AG08395 (cell line): ENCODE measurements at regions not wholly inside any gene's neighbourhood (a gene's known extent, or its start where the extent isn't known, plus 50 kb on each side); places are given as distances from the start of the nearest gene placed in this dataset.

Source experiments
- DNase-seq: peaks from one replicate; pipeline ENCODE4 v3.0.0; 2012; ENCODE audit warnings: mixed read lengths, low spot score

DNA sequence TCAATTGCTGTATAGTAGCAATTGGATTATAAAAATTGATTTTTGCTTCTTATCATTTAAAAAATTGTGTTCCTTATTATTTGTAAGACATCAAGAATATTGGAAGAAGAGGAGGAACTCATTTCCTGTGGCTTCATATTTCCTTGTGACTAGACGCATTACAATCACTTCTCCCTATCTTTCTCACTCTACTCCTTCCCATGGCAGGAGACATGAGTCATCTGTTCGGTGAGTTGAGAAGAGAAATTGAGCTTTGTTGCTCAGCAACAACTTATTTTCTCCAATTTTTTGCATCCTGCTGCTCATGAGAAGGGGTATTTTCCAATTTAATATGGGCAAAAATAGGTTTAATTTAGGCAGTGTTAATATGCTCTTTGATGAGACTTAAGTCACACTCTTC is 1783.9 kb downstream of the SUCLG1 start:
- DNase-seq = no peak

DNA sequence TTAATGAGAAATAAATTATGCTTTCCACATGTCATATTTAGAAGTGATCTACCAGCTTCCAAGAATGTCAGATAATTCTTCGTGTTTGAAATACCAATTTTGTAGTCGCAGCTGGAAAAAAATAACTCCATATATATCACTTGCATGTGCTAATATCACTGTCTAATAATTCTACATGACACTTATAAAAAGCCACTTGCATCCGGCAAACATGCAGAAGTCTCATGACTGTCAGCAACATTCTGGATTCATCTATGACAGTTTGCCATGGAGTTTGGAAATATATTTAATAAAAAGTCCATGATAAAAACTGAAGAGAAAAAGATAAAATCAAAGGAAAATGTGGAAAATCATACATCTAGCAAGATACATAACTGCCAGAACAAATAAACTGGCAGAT is 1784.4 kb downstream of the SUCLG1 start:
- DNase-seq = no peak

DNA sequence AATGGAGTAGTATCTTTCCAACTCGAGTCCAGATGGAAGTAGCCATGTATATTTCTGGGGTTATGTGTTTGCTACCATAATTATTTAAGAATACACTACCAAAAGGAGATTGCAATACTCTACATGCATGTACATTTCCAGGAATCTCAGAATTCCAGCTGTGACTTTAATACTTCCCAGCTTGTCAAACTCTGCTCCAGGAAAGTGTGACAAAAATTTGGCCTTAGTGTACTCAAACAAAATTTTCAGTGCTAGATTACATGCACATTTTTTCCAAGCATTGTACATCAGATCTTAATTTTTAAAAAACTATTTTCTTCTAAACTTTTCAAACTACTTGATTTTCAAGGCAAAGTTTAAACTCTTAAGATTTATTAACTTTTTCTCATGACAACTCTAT is 1791.6 kb downstream of the SUCLG1 start:
- no peak for DNase-seq

- DNase-seq = no peak
Measured at GRCh38 chr2:82665691-82666090, 1793.4 kb downstream of the SUCLG1 start.

DNA sequence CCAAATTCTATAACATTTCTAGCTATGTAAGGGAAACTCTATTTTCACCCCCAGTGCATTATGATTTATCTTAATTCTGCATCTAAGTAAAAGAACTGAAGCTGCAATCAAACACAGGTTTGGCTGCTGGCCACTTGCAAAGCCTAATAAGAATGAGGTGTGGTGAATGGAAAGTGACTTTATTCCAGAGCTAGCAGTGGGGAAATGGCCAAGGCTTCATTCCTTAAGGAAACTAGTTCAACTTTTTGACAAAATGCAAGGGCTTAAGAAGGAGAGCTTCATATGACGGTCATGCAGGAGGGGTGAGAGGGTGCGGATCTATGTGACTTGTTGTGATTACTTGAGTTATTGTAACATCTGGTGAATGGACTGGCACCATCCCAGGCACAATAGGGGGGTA is 1802.0 kb downstream of the SUCLG1 start:
- no peak for DNase-seq

- DNase-seq = no peak
Measured at GRCh38 chr2:82656420-82656819, 1802.7 kb downstream of the SUCLG1 start.

DNA sequence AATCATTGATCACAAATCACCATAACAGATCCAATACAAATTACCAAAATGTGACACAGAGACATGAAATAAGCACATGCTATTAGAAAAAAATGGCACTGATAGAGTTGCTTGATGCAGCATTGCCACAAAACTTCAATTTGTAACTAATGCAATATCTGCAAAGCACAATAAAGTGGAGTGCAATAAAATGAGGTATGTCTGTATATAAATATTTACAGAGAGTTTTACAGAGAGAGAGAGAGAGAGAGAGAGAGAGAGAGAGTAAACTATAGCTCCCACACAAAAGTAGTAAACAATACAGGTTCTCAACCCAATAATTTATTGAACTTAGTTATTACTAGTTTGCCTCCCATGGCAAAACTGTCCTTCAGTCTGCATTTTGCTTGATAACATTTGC is 1807.0 kb downstream of the SUCLG1 start:
- no peak for DNase-seq

DNA sequence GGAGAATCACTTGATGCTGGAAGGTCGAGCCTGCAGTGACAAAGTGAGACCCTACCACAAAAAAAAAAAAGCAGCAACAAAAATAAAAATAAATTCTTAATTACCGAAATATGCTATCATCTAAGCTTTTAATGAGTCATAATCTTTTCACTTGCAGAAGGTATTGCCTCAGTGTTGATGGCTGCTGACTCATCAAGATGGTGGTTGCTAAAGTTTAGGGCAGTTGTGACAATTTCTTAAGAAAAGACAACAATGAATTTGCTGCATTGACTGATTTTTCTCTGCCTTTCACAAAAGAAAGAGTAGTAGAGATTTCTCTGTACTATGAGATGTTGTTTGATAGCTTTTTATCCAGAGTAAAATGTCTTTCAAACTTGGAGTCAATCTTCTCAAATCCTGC is 1809.0 kb downstream of the SUCLG1 start:
- no peak for DNase-seq

- no peak for DNase-seq
Measured at GRCh38 chr2:82641598-82642180, 1817.4 kb downstream of the SUCLG1 start.

GRCh38 chr2:82636402-82637020 is 1822.6 kb downstream of the SUCLG1 start:
- no peak for DNase-seq

DNA sequence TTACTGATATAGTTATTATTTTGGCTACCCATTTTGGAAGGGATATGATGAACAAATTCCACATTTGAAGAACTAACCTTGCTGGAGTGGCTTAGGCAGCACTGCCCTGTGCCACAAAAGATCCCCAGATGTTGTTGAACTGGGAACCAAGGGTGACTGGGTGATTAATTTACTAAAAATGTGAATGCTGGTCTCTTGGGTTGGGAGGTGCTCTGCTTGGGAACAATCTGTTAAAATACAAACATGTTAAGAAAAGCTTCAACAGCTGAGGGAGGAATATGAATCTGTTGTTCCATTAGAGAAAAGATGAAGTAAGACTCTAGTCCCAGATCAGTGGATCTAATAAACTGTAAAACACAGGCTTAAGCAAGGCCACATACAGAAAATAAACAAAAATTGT is 1860.1 kb downstream of the SUCLG1 start:
- no peak for DNase-seq

GRCh38 chr2:82596581-82596980 is 1862.5 kb downstream of the SUCLG1 start:
- no peak for DNase-seq

GRCh38 chr2:82591718-82592117 is 1867.4 kb downstream of the SUCLG1 start:
- DNase-seq = no peak

- DNase-seq = no peak
Measured at GRCh38 chr2:82576656-82577055, 1882.4 kb downstream of the SUCLG1 start.

GRCh38 chr2:82539280-82539621 is 1919.8 kb downstream of the SUCLG1 start:
- DNase-seq = no peak

GRCh38 chr2:82538590-82539279 is 1920.3 kb downstream of the SUCLG1 start:
- no peak for DNase-seq

DNA sequence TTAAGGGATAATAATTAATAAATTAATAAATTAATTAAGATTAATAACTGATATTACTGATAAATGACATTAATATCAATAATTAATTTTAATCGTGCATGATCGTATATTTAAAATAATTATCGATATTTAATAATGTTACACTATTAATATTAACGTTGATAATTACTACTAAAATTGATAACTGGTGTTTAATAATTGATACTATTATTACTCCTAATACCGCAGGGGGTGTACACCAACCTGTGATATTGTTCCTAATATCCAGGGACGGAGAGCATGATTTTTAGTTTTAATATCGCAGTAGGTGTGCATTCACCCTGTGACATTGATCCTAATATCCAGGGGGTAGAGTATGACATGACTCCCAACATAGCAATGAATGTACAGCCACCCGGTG is 1930.8 kb downstream of the SUCLG1 start:
- no peak for DNase-seq

DNA sequence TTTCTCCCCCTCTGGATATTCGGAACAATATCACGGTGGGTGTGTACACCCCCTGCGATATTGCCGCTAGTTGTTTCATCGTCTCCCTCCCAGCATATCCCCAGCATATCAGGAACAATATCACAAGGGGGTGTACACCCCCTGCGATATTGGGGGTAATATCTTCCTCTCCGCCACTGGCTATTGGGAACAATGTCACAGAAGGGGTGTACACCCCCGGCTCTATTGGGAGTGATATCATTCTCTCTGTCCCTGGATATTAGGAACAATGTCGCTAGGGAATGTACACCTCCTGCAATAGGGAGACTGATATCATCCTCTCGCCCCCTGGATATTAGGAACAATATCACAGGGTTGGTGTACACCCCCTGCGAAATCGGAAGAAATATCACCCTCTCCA is 1932.0 kb downstream of the SUCLG1 start:
- no peak for DNase-seq

DNA sequence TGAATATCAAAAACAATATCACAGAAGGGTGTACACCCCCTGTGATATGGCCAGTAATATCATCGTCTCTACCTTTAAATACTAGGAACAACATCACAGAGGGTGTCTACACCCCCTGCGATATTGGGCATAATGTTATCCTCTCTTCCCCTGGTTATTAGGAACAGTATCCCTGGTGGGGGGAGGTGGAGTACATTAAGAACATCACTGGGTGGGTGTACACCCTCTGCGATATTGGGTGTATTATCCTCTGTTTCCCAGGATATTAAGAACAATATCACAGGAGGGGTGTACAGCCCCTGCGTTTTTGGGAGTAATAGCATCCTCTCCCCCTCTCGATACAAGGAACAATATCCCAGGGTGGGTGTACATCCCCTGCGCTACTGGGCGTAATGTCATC is 1932.8 kb downstream of the SUCLG1 start:
- no peak for DNase-seq

DNA sequence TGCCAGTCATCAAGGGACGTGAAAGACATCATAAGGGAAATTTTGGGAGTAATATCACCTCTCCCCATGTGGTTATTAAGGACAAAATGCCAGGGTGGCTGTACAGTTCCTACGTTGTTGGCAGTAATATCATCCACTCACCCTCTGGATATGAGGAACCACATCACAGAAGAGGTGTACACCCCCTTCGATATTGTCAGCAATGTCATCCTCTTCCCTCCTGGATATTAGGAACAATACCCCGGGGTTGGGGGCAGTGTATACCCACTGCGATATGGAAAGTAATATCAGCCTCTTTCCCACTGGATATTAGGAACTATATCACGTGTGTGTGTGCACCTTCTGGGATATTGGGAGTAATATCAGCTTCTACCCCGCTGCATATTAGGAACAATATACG is 1933.3 kb downstream of the SUCLG1 start:
- DNase-seq = no peak

DNA sequence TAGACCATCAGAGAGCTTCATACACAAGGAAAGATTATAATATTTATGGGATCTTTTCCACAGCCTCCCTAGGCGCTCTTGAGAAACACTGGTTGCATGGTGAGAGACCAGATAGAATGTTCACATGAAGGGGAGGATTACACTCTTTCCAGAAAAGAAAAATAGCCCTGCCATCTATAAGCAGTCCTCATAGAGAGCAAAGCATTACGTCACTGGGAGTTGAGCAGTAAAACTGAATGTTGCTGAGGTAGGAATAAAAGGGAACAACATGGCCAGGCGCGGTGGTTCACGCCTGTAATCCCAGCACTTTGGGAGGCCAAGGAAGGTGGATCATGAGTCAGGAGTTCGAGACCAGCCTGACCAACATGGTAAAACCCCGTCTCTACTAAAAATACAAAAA is 1934.3 kb downstream of the SUCLG1 start:
- DNase-seq = no peak

DNA sequence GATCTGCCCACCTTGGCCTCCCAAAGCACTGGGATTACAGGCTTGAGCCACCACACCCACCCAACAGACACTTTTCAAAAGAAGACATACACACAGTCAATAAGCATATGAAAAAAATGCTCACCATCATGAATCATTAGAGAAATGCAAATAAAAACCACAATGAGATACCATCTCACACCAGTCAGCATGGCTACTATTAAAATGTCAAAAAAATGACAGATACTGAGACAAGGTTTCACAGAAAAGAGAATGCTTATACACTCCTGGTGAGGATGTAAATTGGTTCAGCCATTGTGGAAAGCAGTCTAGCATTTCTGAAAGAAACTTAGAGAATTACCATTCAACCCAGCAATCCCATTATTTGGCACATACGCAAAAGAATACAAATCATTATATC is 1947.2 kb downstream of the SUCLG1 start:
- DNase-seq = no peak

- DNase-seq = no peak
Measured at GRCh38 chr2:82508702-82509101, 1950.4 kb downstream of the SUCLG1 start.

DNA sequence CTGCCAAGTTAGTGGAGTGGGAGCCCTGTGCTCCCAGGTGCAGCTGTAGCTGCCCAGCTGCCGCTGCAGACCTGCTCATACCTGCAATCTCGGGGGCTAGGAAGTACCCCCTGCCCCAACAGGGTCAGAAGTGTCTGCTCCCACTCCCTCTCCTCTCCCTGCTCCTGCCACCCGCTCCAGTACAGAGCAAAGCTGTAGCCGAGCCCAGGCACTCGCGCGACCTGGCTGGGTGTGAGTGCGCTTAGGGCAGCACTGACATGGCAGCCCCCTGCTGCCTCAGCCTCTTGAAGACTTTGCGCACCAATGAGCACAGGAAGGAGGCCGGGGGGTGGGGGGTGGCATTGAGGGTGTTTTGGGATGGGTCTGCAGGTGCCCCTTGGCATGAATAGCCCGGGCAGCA is 1951.4 kb downstream of the SUCLG1 start:
- DNase-seq = no peak
